MCF 10A (cell line): ENCODE measurements at regions not wholly inside any gene's neighbourhood (a gene's known extent, or its start where the extent isn't known, plus 50 kb on each side); places are given as distances from the start of the nearest gene placed in this dataset.

ENCODE experiments used
- BruUV-seq: library from RNA; stranded (reverse); fragments of 400-500 nt; replicated peaks from 2 replicates; lab custom pipeline; 2021; lab: Mats Ljungman, UMichigan
- CTCF ChIA-PET: fragments of 300-600 bp; sonication (Branson Sonifier 250); formaldehyde crosslinking; extraction: SDS; loops from one replicate; lab custom pipeline; 2021; ENCODE audit warnings: antibody characterized with exemption, inconsistent platforms; lab: Yijun Ruan, JAX
- POLR2A ChIA-PET: fragments of 300-600, 350-650 bp; sonication (Branson Sonifier 250); formaldehyde crosslinking; extraction: SDS; loops from one replicate; lab custom pipeline; 2020; ENCODE audit warnings: antibody characterized with exemption, inconsistent platforms; lab: Yijun Ruan, JAX
- DNase-seq: peaks from one replicate; pipeline ENCODE4 v3.0.0-alpha.2; 2018; ENCODE audit not compliant: unreplicated experiment
- H3K27ac Mint-ChIP-seq: one replicate; pipeline ENCODE4 v1.8.0; 2022; ENCODE audit warnings: mild to moderate bottlenecking, low read depth, mixed read lengths; ENCODE audit not compliant: unreplicated experiment
- H3K27me3 Mint-ChIP-seq: one replicate; pipeline ENCODE4 v1.8.0; 2022; ENCODE audit warnings: mixed read lengths; ENCODE audit not compliant: insufficient read depth, unreplicated experiment
- H3K36me3 Mint-ChIP-seq: one replicate; pipeline ENCODE4 v1.8.0; 2022; ENCODE audit warnings: mild to moderate bottlenecking, moderate library complexity, mixed read lengths; ENCODE audit not compliant: insufficient read depth, unreplicated experiment
- H3K4me1 Mint-ChIP-seq: one replicate; pipeline ENCODE4 v1.8.0; 2022; ENCODE audit warnings: mixed read lengths; ENCODE audit not compliant: insufficient read depth, unreplicated experiment
- H3K4me3 Mint-ChIP-seq: one replicate; pipeline ENCODE4 v1.8.0; 2022; ENCODE audit warnings: mild to moderate bottlenecking, moderate library complexity, mixed read lengths; ENCODE audit not compliant: unreplicated experiment
- H3K9me3 Mint-ChIP-seq: one replicate; pipeline ENCODE4 v1.8.0; 2022; ENCODE audit warnings: mixed read lengths; ENCODE audit not compliant: unreplicated experiment
- intact Hi-C: fragments of 100-400 bp; cut with micrococcal nuclease; formaldehyde crosslinking; loops from 2 replicates; pipeline ENCODE4 v1.14.1; 2022
- TF ChIP-seq, protein P1 (sequence below): fragments of 200-600 bp; IDR thresholded peaks from one replicate; pipeline ENCODE4 v1.8.0; 2022; ENCODE audit warnings: antibody characterized with exemption, mild to moderate bottlenecking; ENCODE audit not compliant: unreplicated experiment

DNA sequence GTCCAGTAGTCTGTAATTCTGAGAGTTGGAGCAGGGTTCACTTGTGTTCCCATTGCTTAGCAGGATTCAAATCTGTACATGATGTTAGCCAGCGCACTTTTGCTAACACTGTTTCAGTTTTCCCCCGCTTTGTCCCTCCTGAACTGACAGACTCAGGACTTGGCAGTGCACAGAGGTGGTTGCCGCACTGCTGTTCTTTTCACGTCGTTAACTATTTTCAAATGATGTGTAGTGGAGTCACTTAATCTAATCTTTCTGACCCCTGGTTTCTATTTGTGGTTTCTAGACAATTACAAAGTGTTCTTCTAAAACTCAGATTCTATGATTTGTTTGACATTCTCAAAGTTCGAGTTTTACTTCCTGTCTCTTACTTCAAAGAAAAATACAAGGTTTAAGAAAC, 234.5 kb downstream of the RBM43 start:
- no peaks in the 10 kb centered on the region for H3K36me3 Mint-ChIP-seq
- POLR2A ChIA-PET, result no interaction called here

DNA sequence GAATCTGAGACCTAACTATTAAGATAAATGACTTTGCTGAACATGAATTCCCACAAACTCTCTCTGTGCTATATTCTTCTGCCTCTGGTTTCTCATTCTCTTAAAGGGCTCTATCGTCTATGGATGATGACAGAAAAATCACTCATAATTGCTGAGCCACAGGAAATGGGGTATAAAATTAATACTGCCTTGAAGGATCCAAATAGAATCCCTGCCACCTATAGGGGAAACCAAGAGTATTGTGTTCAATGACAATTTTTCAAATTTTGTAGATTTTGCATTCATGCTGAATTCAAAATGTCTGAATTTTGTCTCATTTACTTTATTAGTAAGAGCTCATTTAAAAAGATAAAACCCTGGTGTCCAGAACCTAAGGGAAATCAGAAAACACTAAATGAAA, 235.8 kb downstream of the RBM43 start:
- H3K9me3 Mint-ChIP-seq, result no peaks in the 10 kb centered on the region
- H3K36me3 Mint-ChIP-seq, result no peaks in the 10 kb centered on the region

More for the DNA sequence above, 234.5 kb downstream of the RBM43 start:
- Mint-ChIP-seq H3K9me3 (no peaks in the 10 kb centered on the region), H3K27ac (no peak overlapping the region), H3K27me3 (no peaks in the 10 kb centered on the region), H3K4me1 (peaks cover 15% of the 10 kb centered on the region), H3K4me3 (no peak overlapping the region)
- TF ChIP-seq, protein P1, sequence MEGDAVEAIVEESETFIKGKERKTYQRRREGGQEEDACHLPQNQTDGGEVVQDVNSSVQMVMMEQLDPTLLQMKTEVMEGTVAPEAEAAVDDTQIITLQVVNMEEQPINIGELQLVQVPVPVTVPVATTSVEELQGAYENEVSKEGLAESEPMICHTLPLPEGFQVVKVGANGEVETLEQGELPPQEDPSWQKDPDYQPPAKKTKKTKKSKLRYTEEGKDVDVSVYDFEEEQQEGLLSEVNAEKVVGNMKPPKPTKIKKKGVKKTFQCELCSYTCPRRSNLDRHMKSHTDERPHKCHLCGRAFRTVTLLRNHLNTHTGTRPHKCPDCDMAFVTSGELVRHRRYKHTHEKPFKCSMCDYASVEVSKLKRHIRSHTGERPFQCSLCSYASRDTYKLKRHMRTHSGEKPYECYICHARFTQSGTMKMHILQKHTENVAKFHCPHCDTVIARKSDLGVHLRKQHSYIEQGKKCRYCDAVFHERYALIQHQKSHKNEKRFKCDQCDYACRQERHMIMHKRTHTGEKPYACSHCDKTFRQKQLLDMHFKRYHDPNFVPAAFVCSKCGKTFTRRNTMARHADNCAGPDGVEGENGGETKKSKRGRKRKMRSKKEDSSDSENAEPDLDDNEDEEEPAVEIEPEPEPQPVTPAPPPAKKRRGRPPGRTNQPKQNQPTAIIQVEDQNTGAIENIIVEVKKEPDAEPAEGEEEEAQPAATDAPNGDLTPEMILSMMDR, result no peak
- BruUV-seq, result no TSS peak
- intact Hi-C loops, result no loop called here
- CTCF ChIA-PET, result no interaction called here
- DNase-seq, result no peak

GRCh38 chr2:151024696-151025251, 236.9 kb downstream of the RBM43 start:
- no peak for DNase-seq
- H3K27ac Mint-ChIP-seq, result no peak overlapping the region
- peaks cover 14% of the 10 kb centered on the region for H3K4me1 Mint-ChIP-seq
- ChIA-PET CTCF (no interaction called here), POLR2A (no interaction called here)
- no peaks in the 10 kb centered on the region for H3K9me3 Mint-ChIP-seq
- intact Hi-C loops, result no loop called here
- BruUV-seq, result no TSS peak
- no peaks in the 10 kb centered on the region for H3K36me3 Mint-ChIP-seq
- H3K27me3 Mint-ChIP-seq, result no peaks in the 10 kb centered on the region
- TF ChIP-seq, protein P1, result no peak
- H3K4me3 Mint-ChIP-seq, result no peak overlapping the region

More for the DNA sequence above, 235.8 kb downstream of the RBM43 start:
- intact Hi-C loops, result no loop called here
- H3K27me3 Mint-ChIP-seq, result no peaks in the 10 kb centered on the region
- TF ChIP-seq, protein P1, result no peak
- H3K4me1 Mint-ChIP-seq, result peaks cover 15% of the 10 kb centered on the region
- no peak overlapping the region for H3K27ac Mint-ChIP-seq
- no TSS peak for BruUV-seq
- ChIA-PET POLR2A (no interaction called here), CTCF (interaction anchor here (0.6 kb wide), 1 partner anchor 40 kb away, joined by 3 read pairs; no protein-coding TSS in a partner anchor)
- no peak for DNase-seq
- no peak overlapping the region for H3K4me3 Mint-ChIP-seq

DNA sequence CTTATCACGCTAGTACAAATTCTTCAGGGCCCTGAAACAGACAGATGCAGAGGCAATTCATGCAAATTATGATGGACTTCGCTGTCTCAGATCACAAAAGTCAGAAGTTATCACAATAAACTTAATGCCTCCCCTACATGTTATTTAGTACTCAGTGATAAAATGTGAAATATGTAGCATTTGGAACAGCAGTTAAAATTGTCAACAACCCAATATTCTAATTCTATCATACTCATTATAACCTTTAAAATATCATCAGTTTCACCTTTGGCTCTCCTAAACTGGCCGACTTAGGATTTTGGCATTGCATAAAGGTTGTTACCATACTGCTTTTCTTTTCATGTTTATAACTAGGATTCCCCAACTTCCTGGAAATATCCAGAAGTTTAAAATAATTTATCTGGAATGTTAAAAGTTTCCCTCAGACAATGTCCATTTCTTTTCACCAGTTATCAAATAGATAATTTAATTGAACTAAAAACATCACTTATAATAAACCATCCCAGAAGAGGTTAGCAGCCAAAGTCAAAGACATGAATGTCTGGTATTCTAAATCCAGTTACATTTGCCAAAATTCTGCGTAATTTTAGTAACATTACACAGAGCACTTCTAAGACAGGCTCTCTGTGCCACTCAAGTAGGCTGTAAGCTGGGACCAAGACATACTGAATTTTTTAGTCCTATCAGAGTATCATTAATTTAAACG, 239.8 kb downstream of the RBM43 start:
- Mint-ChIP-seq H3K9me3 (no peaks in the 10 kb centered on the region), H3K27me3 (no peaks in the 10 kb centered on the region), H3K4me3 (no peak overlapping the region), H3K4me1 (no peaks in the 10 kb centered on the region), H3K27ac (no peak overlapping the region), H3K36me3 (no peaks in the 10 kb centered on the region)
- POLR2A ChIA-PET, result no interaction called here
- no peak for DNase-seq
- no TSS peak for BruUV-seq
- TF ChIP-seq, protein P1, result no peak
- CTCF ChIA-PET, result no interaction called here
- intact Hi-C loops, result no loop called here
